DOHH2 (cell line): ENCODE measurements at regions not wholly inside any gene's neighbourhood (a gene's known extent, or its start where the extent isn't known, plus 50 kb on each side); places are given as distances from the start of the nearest gene placed in this dataset.

Source experiments
- EZH2phosphoT487 ChIP-seq: fragments of 200-600 bp; sonication (generic); IDR thresholded peaks from 2 replicates; pipeline ENCODE4 v1.6.1; 2017; ENCODE audit warnings: borderline replicate concordance, mild to moderate bottlenecking, antibody characterized with exemption, low read length, moderate library complexity, mixed read lengths
- TF ChIP-seq, protein P1 (sequence below): fragments of 200-600 bp; sonication (generic); IDR thresholded peaks from one replicate; pipeline ENCODE4 v1.5.1; 2014; ENCODE audit warnings: antibody characterized with exemption, mild to moderate bottlenecking, low read depth, low read length; ENCODE audit not compliant: poor library complexity, severe bottlenecking

DNA sequence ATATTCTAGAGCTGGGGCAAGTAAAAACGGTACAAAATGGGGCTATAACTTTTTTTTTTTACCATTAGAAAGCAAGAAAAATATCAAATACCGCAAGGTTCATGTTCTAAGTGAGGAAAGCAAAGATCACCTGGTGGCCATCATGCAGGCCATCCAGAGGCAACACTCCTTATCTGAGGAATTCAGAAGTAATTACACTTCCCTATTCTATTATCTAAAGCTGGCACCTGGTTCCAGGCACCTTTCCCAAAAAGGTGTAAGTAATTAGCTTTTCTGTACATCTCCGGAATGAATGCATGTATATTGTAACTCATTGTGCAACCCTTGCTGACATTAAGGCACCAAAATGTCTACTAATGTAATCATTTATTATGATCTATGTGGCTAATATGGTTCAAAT, 152.5 kb upstream of the GYPC start:
- TF ChIP-seq, protein P1, sequence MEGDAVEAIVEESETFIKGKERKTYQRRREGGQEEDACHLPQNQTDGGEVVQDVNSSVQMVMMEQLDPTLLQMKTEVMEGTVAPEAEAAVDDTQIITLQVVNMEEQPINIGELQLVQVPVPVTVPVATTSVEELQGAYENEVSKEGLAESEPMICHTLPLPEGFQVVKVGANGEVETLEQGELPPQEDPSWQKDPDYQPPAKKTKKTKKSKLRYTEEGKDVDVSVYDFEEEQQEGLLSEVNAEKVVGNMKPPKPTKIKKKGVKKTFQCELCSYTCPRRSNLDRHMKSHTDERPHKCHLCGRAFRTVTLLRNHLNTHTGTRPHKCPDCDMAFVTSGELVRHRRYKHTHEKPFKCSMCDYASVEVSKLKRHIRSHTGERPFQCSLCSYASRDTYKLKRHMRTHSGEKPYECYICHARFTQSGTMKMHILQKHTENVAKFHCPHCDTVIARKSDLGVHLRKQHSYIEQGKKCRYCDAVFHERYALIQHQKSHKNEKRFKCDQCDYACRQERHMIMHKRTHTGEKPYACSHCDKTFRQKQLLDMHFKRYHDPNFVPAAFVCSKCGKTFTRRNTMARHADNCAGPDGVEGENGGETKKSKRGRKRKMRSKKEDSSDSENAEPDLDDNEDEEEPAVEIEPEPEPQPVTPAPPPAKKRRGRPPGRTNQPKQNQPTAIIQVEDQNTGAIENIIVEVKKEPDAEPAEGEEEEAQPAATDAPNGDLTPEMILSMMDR: no peak
- TF ChIP-seq EZH2phosphoT487: no peak
